B cell (primary cell): ENCODE measurements at regions not wholly inside any gene's neighbourhood (a gene's known extent, or its start where the extent isn't known, plus 50 kb on each side); places are given as distances from the start of the nearest gene placed in this dataset.

Experiments
- CTCF ChIP-seq: fragments of 200-600 bp; IDR thresholded peaks from one replicate; pipeline ENCODE4 v1.8.0; 2022; ENCODE audit warnings: antibody characterized with exemption, mild to moderate bottlenecking
- EZH2 ChIP-seq: IDR thresholded peaks from 2 replicates; pipeline ENCODE4 v1.6.1; 2012; ENCODE audit warnings: borderline replicate concordance, low read depth, mild to moderate bottlenecking, moderate library complexity, low read length; ENCODE audit not compliant: insufficient read depth, poor library complexity, severe bottlenecking

- TF ChIP-seq CTCF (no peak), EZH2 (no peak)
These were observed 88.4 kb upstream of the MPP7 start for GRCh38 chr10:28391283-28391682.
